SK-N-SH treated with all-trans-retinoic acid at 6 μM for 48 hours (cell line): ENCODE measurements at regions not wholly inside any gene's neighbourhood (a gene's known extent, or its start where the extent isn't known, plus 50 kb on each side); places are given as distances from the start of the nearest gene placed in this dataset.
"Not testable (repeated sequence)": the region's sequence is repeated elsewhere in the genome, so short reads cannot be mapped to it uniquely, and the experiment has no call there.

Experiments used
- ATAC-seq: fragments of 200-7000 bp; cut with Tn5 transposase; 3 replicates; pipeline ENCODE4 v1.9.1; 2020; ENCODE audit warnings: mild to moderate bottlenecking, moderate library complexity
- ARNTL ChIP-seq: fragments of 450-650 bp; formaldehyde crosslinking; IDR thresholded peaks from 2 replicates; pipeline ENCODE4 v1.5.0; 2020; ENCODE audit warnings: low read depth, mild to moderate bottlenecking, moderate library complexity, borderline replicate concordance
- CREB5 ChIP-seq: fragments of 250-450 bp; sonication (Bioruptor Pico); IDR thresholded peaks from 2 replicates; pipeline ENCODE4 v1.5.1; 2020; ENCODE audit warnings: low read depth, mild to moderate bottlenecking, moderate library complexity
- CSDC2 ChIP-seq: fragments of 250-450 bp; sonication (Bioruptor Pico); IDR thresholded peaks from 2 replicates; pipeline ENCODE4 v1.5.0; 2020; ENCODE audit warnings: mild to moderate bottlenecking, moderate library complexity
- CSRNP3 ChIP-seq: fragments of 250-450 bp; sonication (Bioruptor Pico); IDR thresholded peaks from 2 replicates; pipeline ENCODE4 v1.5.1; 2021; ENCODE audit warnings: mild to moderate bottlenecking, moderate library complexity
- ESRRG ChIP-seq: fragments of 250-450 bp; sonication (Bioruptor Pico); IDR thresholded peaks from 2 replicates; pipeline ENCODE4 v1.6.1; 2021; ENCODE audit warnings: mild to moderate bottlenecking
- GLIS3 ChIP-seq: fragments of 250-450 bp; sonication (Bioruptor Pico); IDR thresholded peaks from 2 replicates; pipeline ENCODE4 v1.5.0; 2020; ENCODE audit warnings: mild to moderate bottlenecking, moderate library complexity
- ISL1 ChIP-seq: fragments of 250-450 bp; sonication (Bioruptor Pico); IDR thresholded peaks from 2 replicates; pipeline ENCODE4 v2.1.2; 2022; ENCODE audit warnings: mild to moderate bottlenecking, moderate library complexity
- PATZ1 ChIP-seq: fragments of 250-450 bp; sonication (Bioruptor Pico); IDR thresholded peaks from 2 replicates; pipeline ENCODE4 v1.8.0; 2020; ENCODE audit warnings: mild to moderate bottlenecking, moderate library complexity, borderline replicate concordance
- POU6F1 ChIP-seq: fragments of 250-450 bp; sonication (Bioruptor Pico); IDR thresholded peaks from 2 replicates; pipeline ENCODE4 v1.8.0; 2021; ENCODE audit warnings: low read depth, mild to moderate bottlenecking, moderate library complexity, borderline replicate concordance
- PPARA ChIP-seq: fragments of 250-450 bp; sonication (Bioruptor Pico); IDR thresholded peaks from 2 replicates; pipeline ENCODE4 v1.5.0; 2020; ENCODE audit warnings: mild to moderate bottlenecking, borderline replicate concordance
- RARB ChIP-seq: fragments of 250-450 bp; sonication (Bioruptor Pico); IDR thresholded peaks from 2 replicates; pipeline ENCODE4 v1.8.0; 2021; ENCODE audit warnings: mild to moderate bottlenecking, moderate library complexity
- SNAI2 ChIP-seq: fragments of 250-450 bp; sonication (Bioruptor Pico); IDR thresholded peaks from 2 replicates; pipeline ENCODE4 v1.5.0; 2020; ENCODE audit warnings: mild to moderate bottlenecking, moderate library complexity
- TCF4 ChIP-seq: fragments of 250-450 bp; sonication (Bioruptor Pico); IDR thresholded peaks from 2 replicates; pipeline ENCODE4 v1.8.0; 2021; ENCODE audit warnings: mild to moderate bottlenecking, moderate library complexity, borderline replicate concordance
- TOX ChIP-seq: fragments of 250-450 bp; sonication (Bioruptor Pico); IDR thresholded peaks from 2 replicates; pipeline ENCODE4 v1.8.0; 2021; ENCODE audit warnings: mild to moderate bottlenecking, moderate library complexity, borderline replicate concordance
- ZC3H10 ChIP-seq: fragments of 250-450 bp; sonication (Bioruptor Pico); IDR thresholded peaks from 2 replicates; pipeline ENCODE4 v1.5.1; 2021; ENCODE audit warnings: mild to moderate bottlenecking, moderate library complexity
- ZFP3 ChIP-seq: fragments of 250-450 bp; sonication (Bioruptor Pico); IDR thresholded peaks from 2 replicates; pipeline ENCODE4 v1.5.0; 2020; ENCODE audit warnings: mild to moderate bottlenecking, moderate library complexity
- ZFP30 ChIP-seq: fragments of 450-650 bp; formaldehyde crosslinking; IDR thresholded peaks from 2 replicates; pipeline ENCODE4 v1.5.0; 2022; ENCODE audit warnings: mild to moderate bottlenecking, moderate library complexity
- ZNF565 ChIP-seq: fragments of 450-650 bp; formaldehyde crosslinking; conservative IDR thresholded peaks from 2 replicates; pipeline ENCODE4 v1.5.0; 2020; ENCODE audit warnings: low read depth, mild to moderate bottlenecking, moderate library complexity
- ZNF70 ChIP-seq: fragments of 450-650 bp; formaldehyde crosslinking; IDR thresholded peaks from 2 replicates; pipeline ENCODE4 v1.5.0; 2020; ENCODE audit warnings: mild to moderate bottlenecking, moderate library complexity
- ZNF8 ChIP-seq: fragments of 450-650 bp; formaldehyde crosslinking; IDR thresholded peaks from 2 replicates; pipeline ENCODE4 v1.5.0; 2020; ENCODE audit warnings: mild to moderate bottlenecking, moderate library complexity

GRCh38 chr7:121499624-121500023, 103.5 kb upstream of the FAM3C start:
- ATAC-seq = no peak
- TF ChIP-seq POU6F1 (CRISPR knock-in tag) = no peak
- TF ChIP-seq, all 23 proteins: peak for 0

GRCh38 chr7:121498816-121499215, 102.7 kb upstream of the FAM3C start:
- no peak for ATAC-seq
- no peak for TF ChIP-seq POU6F1 (CRISPR knock-in tag)
- TF ChIP-seq CREB5 = no peak
- no peak for TF ChIP-seq GLIS3
- TF ChIP-seq PATZ1 (CRISPR knock-in tag) = no peak
- TF ChIP-seq TCF4 (CRISPR knock-in tag) = no peak
- TF ChIP-seq CSDC2 (CRISPR knock-in tag) = no peak
- no peak for TF ChIP-seq ZFP30
- no peak for TF ChIP-seq TOX (CRISPR knock-in tag)
- TF ChIP-seq ZNF70 (CRISPR knock-in tag) = no peak
- TF ChIP-seq PPARA (CRISPR knock-in tag) = no peak

- not testable (repeated sequence) for ATAC-seq
Measured at GRCh38 chr7:121497545-121497944, 101.4 kb upstream of the FAM3C start.

GRCh38 chr7:121494516-121494915, 98.4 kb upstream of the FAM3C start:
- TF ChIP-seq PPARA (CRISPR knock-in tag) (no peak), ZNF8 (no peak), RARB (CRISPR knock-in tag) (no peak), TOX (CRISPR knock-in tag) (no peak), ZNF565 (CRISPR knock-in tag) (no peak), CREB5 (no peak)
- ATAC-seq = no peak

- no peak for ATAC-seq
- TF ChIP-seq ISL1 (CRISPR knock-in tag) = no peak
- no peak for TF ChIP-seq ESRRG (CRISPR knock-in tag)
- no peak for TF ChIP-seq CSDC2 (CRISPR knock-in tag)
- no peak for TF ChIP-seq CREB5
- TF ChIP-seq PPARA (CRISPR knock-in tag) = no peak
- TF ChIP-seq ZNF8 = no peak
- TF ChIP-seq ZNF70 (CRISPR knock-in tag) = no peak
- TF ChIP-seq SNAI2 = no peak
- TF ChIP-seq TCF4 (CRISPR knock-in tag) = no peak
- TF ChIP-seq ZFP3 (CRISPR knock-in tag) = no peak
- TF ChIP-seq ZNF565 (CRISPR knock-in tag) = no peak
- no peak for TF ChIP-seq GLIS3
- TF ChIP-seq CSRNP3 (CRISPR knock-in tag) = no peak
- no peak for TF ChIP-seq ZFP30
- no peak for TF ChIP-seq ZC3H10 (CRISPR knock-in tag)
- TF ChIP-seq RARB (CRISPR knock-in tag) = no peak
- no peak for TF ChIP-seq ARNTL (CRISPR knock-in tag)
- no peak for TF ChIP-seq TOX (CRISPR knock-in tag)
Measured at GRCh38 chr7:121493553-121493952, 97.4 kb upstream of the FAM3C start.
